ENCODE measurements at regions not wholly inside any gene's neighbourhood (a gene's known extent, or its start where the extent isn't known, plus 50 kb on each side); places are given as distances from the start of the nearest gene placed in this dataset.

DNA sequence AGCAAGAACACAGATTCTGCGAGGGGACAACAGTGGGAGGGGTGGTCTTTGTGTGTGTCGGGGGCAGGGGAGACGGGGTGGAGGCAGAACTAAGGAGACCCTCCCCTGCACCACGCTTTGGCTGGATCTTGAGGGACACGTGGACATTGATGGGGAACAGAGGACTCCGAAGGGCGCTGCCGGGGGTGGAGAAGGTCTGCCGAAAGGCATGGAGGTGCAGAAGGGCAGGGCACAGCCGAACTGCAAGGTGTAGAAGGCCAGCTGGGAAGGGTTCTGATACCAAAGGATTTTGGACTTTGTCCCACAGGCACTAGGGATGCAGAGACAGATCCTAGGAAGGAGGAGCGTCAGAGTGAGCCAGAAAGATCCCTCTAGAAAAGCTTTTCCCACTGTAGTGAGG, 107.7 kb upstream of the SYT13 start:
- no peak for TF ChIP-seq EZH2phosphoT487 (IDR thresholded peaks at IDR 0.05; ENCODE audit: insufficient read depth, low read depth)
- TF ChIP-seq EZH2 (IDR thresholded peaks at IDR 0.05; ENCODE audit: insufficient read depth, poor library complexity, severe bottlenecking): no peak

All from GM23248 (cell line).